Astrocyte of the cerebellum (primary cell): ENCODE measurements at regions not wholly inside any gene's neighbourhood (a gene's known extent, or its start where the extent isn't known, plus 50 kb on each side); places are given as distances from the start of the nearest gene placed in this dataset.

Experiments used
- DNase-seq: peaks from one replicate; pipeline ENCODE4 v3.0.0-alpha.2; 2011; ENCODE audit warnings: low read depth
- H3K4me3 ChIP-seq: 2 replicates; pipeline ENCODE4 v1.5.1; 2011; ENCODE audit warnings: mild to moderate bottlenecking, low read depth, low read length, moderate library complexity
- in situ Hi-C: cut with HindIII; loops from 2 replicates; pipeline ENCODE4 v1.10.0; 2017; ENCODE audit warnings: low sequenced_read_pairs
- TF ChIP-seq, protein P1 (sequence below): IDR thresholded peaks from 2 replicates; pipeline ENCODE4 v1.5.1; 2012; ENCODE audit warnings: low read length, low read depth, moderate library complexity, mild to moderate bottlenecking; ENCODE audit errors: missing control alignments

DNA sequence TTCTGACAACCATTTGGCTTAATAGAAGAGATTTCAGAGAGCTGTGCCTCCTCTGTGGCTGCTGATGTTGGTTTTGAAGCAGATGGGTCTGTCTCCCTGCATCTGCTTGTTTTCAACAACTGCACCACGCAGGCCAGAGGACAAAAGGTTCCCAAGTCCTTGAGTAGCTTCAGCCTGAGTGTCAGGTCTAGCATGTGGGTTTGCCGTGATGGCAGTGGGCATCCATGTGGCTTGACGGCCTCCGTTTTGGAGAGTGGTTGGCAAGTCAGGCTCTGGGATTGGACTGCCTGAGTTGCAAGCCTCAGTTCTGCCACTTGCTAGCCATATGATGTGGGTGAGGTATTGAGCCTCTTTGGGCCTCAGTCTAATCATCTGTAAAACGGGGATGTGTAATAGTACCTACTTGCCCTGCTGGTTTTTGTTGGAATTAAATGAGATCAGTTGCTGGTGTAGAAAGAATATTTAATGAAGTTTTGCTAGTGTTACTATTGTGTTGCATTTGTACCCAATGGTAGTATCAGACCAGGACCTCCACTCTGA lies 119.8 kb upstream of the CPEB4 start:
- in situ Hi-C loops, result no loop called here
- H3K4me3 ChIP-seq, result no peak overlapping the region
- TF ChIP-seq, protein P1, sequence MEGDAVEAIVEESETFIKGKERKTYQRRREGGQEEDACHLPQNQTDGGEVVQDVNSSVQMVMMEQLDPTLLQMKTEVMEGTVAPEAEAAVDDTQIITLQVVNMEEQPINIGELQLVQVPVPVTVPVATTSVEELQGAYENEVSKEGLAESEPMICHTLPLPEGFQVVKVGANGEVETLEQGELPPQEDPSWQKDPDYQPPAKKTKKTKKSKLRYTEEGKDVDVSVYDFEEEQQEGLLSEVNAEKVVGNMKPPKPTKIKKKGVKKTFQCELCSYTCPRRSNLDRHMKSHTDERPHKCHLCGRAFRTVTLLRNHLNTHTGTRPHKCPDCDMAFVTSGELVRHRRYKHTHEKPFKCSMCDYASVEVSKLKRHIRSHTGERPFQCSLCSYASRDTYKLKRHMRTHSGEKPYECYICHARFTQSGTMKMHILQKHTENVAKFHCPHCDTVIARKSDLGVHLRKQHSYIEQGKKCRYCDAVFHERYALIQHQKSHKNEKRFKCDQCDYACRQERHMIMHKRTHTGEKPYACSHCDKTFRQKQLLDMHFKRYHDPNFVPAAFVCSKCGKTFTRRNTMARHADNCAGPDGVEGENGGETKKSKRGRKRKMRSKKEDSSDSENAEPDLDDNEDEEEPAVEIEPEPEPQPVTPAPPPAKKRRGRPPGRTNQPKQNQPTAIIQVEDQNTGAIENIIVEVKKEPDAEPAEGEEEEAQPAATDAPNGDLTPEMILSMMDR, result no peak
- no peak for DNase-seq

GRCh38 chr5:173768891-173769290 lies 119.3 kb upstream of the CPEB4 start:
- no peak overlapping the region for H3K4me3 ChIP-seq
- in situ Hi-C loops, result no loop called here
- DNase-seq, result no peak
- TF ChIP-seq, protein P1, result no peak

- in situ Hi-C loops, result no loop called here
- H3K4me3 ChIP-seq, result no peak overlapping the region
- DNase-seq, result no peak
- TF ChIP-seq, protein P1, result no peak
Observed at GRCh38 chr5:173770637-173771036, 117.5 kb upstream of the CPEB4 start.

DNA sequence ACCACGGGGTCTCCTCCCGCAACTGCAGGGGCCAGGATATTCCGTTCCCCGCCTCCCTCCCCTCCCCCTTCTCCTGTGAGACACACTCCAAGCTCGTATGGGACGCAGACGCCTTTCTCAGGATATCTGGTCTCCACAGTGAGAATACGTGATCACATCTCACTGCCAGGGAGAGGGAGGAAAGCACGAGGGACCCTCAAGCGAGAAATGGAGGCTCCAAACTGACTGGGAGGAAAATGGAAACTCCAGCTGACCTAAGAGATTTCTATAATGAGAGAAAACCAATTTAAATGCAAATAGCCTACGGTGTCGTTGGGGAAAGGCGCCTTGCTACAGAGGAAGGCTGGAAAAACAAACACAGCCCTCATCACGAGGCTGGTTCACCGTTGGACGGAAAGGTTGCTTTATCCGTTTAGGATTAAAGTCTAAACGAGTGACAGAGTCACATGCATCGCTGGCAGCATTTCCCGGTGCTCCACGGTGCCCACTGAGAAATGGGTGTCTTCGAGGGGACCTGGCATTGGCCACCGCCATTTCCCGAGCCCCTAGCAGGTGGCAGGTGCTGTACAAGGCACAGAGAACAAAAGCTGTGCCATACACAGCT lies 116.9 kb upstream of the CPEB4 start:
- in situ Hi-C loops, result no loop called here
- H3K4me3 ChIP-seq, result no peak overlapping the region
- TF ChIP-seq, protein P1, result no peak
- no peak for DNase-seq

- in situ Hi-C loops, result no loop called here
Observed at GRCh38 chr5:173771725-173772383, 116.3 kb upstream of the CPEB4 start.

GRCh38 chr5:173772384-173773059 lies 115.6 kb upstream of the CPEB4 start:
- H3K4me3 ChIP-seq, result no peak overlapping the region
- no peak for DNase-seq
- in situ Hi-C loops, result no loop called here
- TF ChIP-seq, protein P1, result no peak

More at GRCh38 chr5:173771725-173772383, 116.3 kb upstream of the CPEB4 start:
- DNase-seq, result no peak
- H3K4me3 ChIP-seq, result no peak overlapping the region
- TF ChIP-seq, protein P1, result no peak
